Muscle of leg (tissue), 3 donors: ENCODE measurements at regions not wholly inside any gene's neighbourhood (a gene's known extent, or its start where the extent isn't known, plus 50 kb on each side); places are given as distances from the start of the nearest gene placed in this dataset.
"Not testable (repeated sequence)": the region's sequence is repeated elsewhere in the genome, so short reads cannot be mapped to it uniquely, and the experiment has no call there.

ENCODE experiments used
- DNase-seq: peaks from one replicate; pipeline ENCODE4 v3.0.0; 2013
- H3K27ac ChIP-seq: one replicate; pipeline ENCODE4 v1.5.1; 2013; ENCODE audit warnings: mild to moderate bottlenecking, low read length, control low read depth
- H3K27me3 ChIP-seq: one replicate; pipeline ENCODE4 v1.6.1; 2013; ENCODE audit warnings: low read length; ENCODE audit not compliant: control insufficient read depth, insufficient read depth
- H3K36me3 ChIP-seq: one replicate; pipeline ENCODE4 v1.6.1; 2013; ENCODE audit warnings: low read length; ENCODE audit not compliant: control insufficient read depth, insufficient read depth
- H3K4me1 ChIP-seq: one replicate; pipeline ENCODE4 v1.6.1; 2013; ENCODE audit warnings: low read length; ENCODE audit not compliant: control insufficient read depth, insufficient read depth
- H3K4me3 ChIP-seq: one replicate; pipeline ENCODE4 v1.5.1; 2013; ENCODE audit warnings: low read length, control low read depth
- H3K9me3 ChIP-seq: replicated peaks from 2 replicates; pipeline ENCODE4 v1.6.1; 2013; ENCODE audit warnings: low read depth, low read length; ENCODE audit not compliant: control insufficient read depth
- WGBS: methylation state at CpG from one replicate; pipeline ENCODE4 v1.1.5; 2013; ENCODE audit warnings: missing lambda C conversion rate; ENCODE audit not compliant: insufficient coverage; 5-methylcytosine and 5-hydroxymethylcytosine counted together

- H3K27ac ChIP-seq, result peak overlapping the region; percentile 80
- 40% methylated on average over 1 of the region's 1 CpG for WGBS
- H3K27me3 ChIP-seq, result no peaks in the 10 kb centered on the region
- peak; percentile 87 for DNase-seq
- H3K36me3 ChIP-seq, result no peaks in the 10 kb centered on the region
- H3K9me3 ChIP-seq, result no peaks in the 10 kb centered on the region
- H3K4me3 ChIP-seq, result no peak overlapping the region
- H3K4me1 ChIP-seq, result peaks cover 8% of the 10 kb centered on the region
Measured at GRCh38 chr9:13437866-13438265, 158.4 kb upstream of the MPDZ start.

GRCh38 chr9:13436591-13436990, 157.1 kb upstream of the MPDZ start:
- no peaks in the 10 kb centered on the region for H3K9me3 ChIP-seq
- no peak for DNase-seq
- no peaks in the 10 kb centered on the region for H3K36me3 ChIP-seq
- WGBS, result no CpG with 5 or more reads among the region's 1 CpG
- H3K4me3 ChIP-seq, result no peak overlapping the region
- H3K27ac ChIP-seq, result no peak overlapping the region
- peaks cover 8% of the 10 kb centered on the region for H3K4me1 ChIP-seq
- H3K27me3 ChIP-seq, result no peaks in the 10 kb centered on the region

- H3K27me3 ChIP-seq, H3K4me3 ChIP-seq, H3K27ac ChIP-seq, DNase-seq, H3K9me3 ChIP-seq, H3K36me3 ChIP-seq: not testable (repeated sequence)
- WGBS, result 100% methylated on average over 1 of the region's 4 CpGs
- H3K4me1 ChIP-seq, result peaks cover 16% of the 10 kb centered on the region
Measured at GRCh38 chr9:13433453-13433852, 154.0 kb upstream of the MPDZ start.

- Histone ChIP-seq H3K27me3 (no peaks in the 10 kb centered on the region), H3K4me1 (peaks cover 15% of the 10 kb centered on the region), H3K27ac (no peak overlapping the region), H3K9me3 (no peaks in the 10 kb centered on the region), H3K4me3 (no peak overlapping the region), H3K36me3 (no peaks in the 10 kb centered on the region)
- no CpG with 5 or more reads among the region's 1 CpG for WGBS
- DNase-seq, result no peak
Measured at GRCh38 chr9:13432904-13433303, 153.4 kb upstream of the MPDZ start.

GRCh38 chr9:13431692-13432091, 152.2 kb upstream of the MPDZ start:
- no peaks in the 10 kb centered on the region for H3K27me3 ChIP-seq
- peaks cover 13% of the 10 kb centered on the region for H3K4me1 ChIP-seq
- H3K4me3 ChIP-seq, result no peak overlapping the region
- no CpG with 5 or more reads among the region's 2 CpGs for WGBS
- H3K27ac ChIP-seq, result no peak overlapping the region
- no peaks in the 10 kb centered on the region for H3K36me3 ChIP-seq
- DNase-seq, result no peak
- no peaks in the 10 kb centered on the region for H3K9me3 ChIP-seq

- Histone ChIP-seq H3K4me1 (peaks cover 13% of the 10 kb centered on the region), H3K27me3 (no peaks in the 10 kb centered on the region), H3K36me3 (no peaks in the 10 kb centered on the region), H3K9me3 (no peaks in the 10 kb centered on the region), H3K4me3 (no peak overlapping the region), H3K27ac (no peak overlapping the region)
- 85% methylated on average over 6 of the region's 6 CpGs for whole genome bisulfite sequencing
- DNase-seq, result peak; percentile 72
Measured at GRCh38 chr9:13431222-13431536, 151.7 kb upstream of the MPDZ start.

GRCh38 chr9:13430368-13431221, 151.1 kb upstream of the MPDZ start:
- Histone ChIP-seq H3K9me3 (no peaks in the 10 kb centered on the region), H3K36me3 (no peaks in the 10 kb centered on the region), H3K27ac (peak overlapping the region; percentile 32), H3K27me3 (no peaks in the 10 kb centered on the region), H3K4me1 (peaks cover 13% of the 10 kb centered on the region), H3K4me3 (no peak overlapping the region)
- WGBS, result 54% methylated on average over 2 of the region's 11 CpGs
- peak; percentile 55 for DNase-seq

GRCh38 chr9:13429301-13430190, 150.1 kb upstream of the MPDZ start:
- Histone ChIP-seq H3K4me1 (peaks cover 13% of the 10 kb centered on the region), H3K27me3 (no peaks in the 10 kb centered on the region), H3K9me3 (no peaks in the 10 kb centered on the region), H3K36me3 (no peaks in the 10 kb centered on the region), H3K4me3 (no peak overlapping the region), H3K27ac (peak overlapping the region; percentile 82)
- 100% methylated on average over 1 of the region's 13 CpGs for WGBS
- peak; percentile 28 for DNase-seq

GRCh38 chr9:13428766-13429165, 149.3 kb upstream of the MPDZ start:
- WGBS, result no CpG with 5 or more reads among the region's 4 CpGs
- DNase-seq, result peak; percentile 57

GRCh38 chr9:13427587-13427986, 148.1 kb upstream of the MPDZ start:
- Histone ChIP-seq H3K4me1 (peaks cover 13% of the 10 kb centered on the region), H3K27ac (peak overlapping the region; percentile 82), H3K4me3 (no peak overlapping the region), H3K36me3 (no peaks in the 10 kb centered on the region), H3K9me3 (no peaks in the 10 kb centered on the region), H3K27me3 (no peaks in the 10 kb centered on the region)
- WGBS, result no CpG with 5 or more reads among the region's 3 CpGs
- DNase-seq, result peak; percentile 90

More at GRCh38 chr9:13428766-13429165, 149.3 kb upstream of the MPDZ start:
- Histone ChIP-seq H3K27me3 (no peaks in the 10 kb centered on the region), H3K4me3 (no peak overlapping the region), H3K27ac (peak overlapping the region; percentile 82), H3K9me3 (no peaks in the 10 kb centered on the region), H3K4me1 (peaks cover 13% of the 10 kb centered on the region), H3K36me3 (no peaks in the 10 kb centered on the region)
